ENCODE measurements at regions not wholly inside any gene's neighbourhood (a gene's known extent, or its start where the extent isn't known, plus 50 kb on each side); places are given as distances from the start of the nearest gene placed in this dataset.
A peak's percentile ranks its signal among the peaks of the same experiment; 100 is the strongest.

DNA sequence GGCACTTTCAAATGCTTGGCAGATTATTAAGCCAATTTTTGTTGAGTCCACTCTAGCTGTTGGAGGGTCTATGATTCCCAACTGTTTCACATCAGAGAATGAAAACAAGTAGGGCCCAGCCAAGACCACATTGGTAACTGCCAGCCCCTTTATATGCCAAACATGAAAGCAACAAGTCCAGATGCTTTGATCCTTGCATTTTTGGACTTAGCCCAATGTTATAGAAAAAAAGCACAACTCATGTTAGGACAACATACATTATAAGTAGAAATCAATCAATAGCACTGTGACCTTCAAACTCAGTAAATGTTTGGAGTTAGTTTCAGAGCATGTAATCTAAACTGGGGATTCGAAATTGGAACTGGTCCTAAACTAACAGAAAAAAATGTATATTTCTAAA, 674.7 kb downstream of the MECOM start (continued):
- no peak for TF ChIP-seq MXD1 (CRISPR knock-in tag; IDR thresholded peaks at IDR 0.05)
- no peak for TF ChIP-seq ZNF672 (CRISPR knock-in tag; IDR thresholded peaks at IDR 0.05)
- no peak for TF ChIP-seq NFE2L1 (CRISPR knock-in tag; IDR thresholded peaks at IDR 0.05; ENCODE audit: borderline replicate concordance)
- no peak for TF ChIP-seq HOXD1 (CRISPR knock-in tag; IDR thresholded peaks at IDR 0.05)
- no peak for TF ChIP-seq KMT2B (CRISPR knock-in tag; IDR thresholded peaks at IDR 0.05)
- no peak for TF ChIP-seq TMF1 (CRISPR knock-in tag; IDR thresholded peaks at IDR 0.05; ENCODE audit: low read depth)
- TF ChIP-seq, protein P1, sequence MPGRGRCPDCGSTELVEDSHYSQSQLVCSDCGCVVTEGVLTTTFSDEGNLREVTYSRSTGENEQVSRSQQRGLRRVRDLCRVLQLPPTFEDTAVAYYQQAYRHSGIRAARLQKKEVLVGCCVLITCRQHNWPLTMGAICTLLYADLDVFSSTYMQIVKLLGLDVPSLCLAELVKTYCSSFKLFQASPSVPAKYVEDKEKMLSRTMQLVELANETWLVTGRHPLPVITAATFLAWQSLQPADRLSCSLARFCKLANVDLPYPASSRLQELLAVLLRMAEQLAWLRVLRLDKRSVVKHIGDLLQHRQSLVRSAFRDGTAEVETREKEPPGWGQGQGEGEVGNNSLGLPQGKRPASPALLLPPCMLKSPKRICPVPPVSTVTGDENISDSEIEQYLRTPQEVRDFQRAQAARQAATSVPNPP (CRISPR knock-in tag; IDR thresholded peaks at IDR 0.05): no peak
- TF ChIP-seq KAT8 (CRISPR knock-in tag; IDR thresholded peaks at IDR 0.05): peak; percentile 64
- peak; percentile 63 for TF ChIP-seq PPARG (CRISPR knock-in tag; conservative IDR thresholded peaks at IDR 0.05)
- peak; percentile 82; the same call in 1 of the 2 replicates for TF ChIP-seq MBD4 (IDR thresholded peaks at IDR 0.05; ENCODE audit: borderline replicate concordance, low read length)
- TF ChIP-seq CERS6 (CRISPR knock-in tag; IDR thresholded peaks at IDR 0.05): no peak
- peak; percentile 52; the same call in 1 of the 2 replicates for TF ChIP-seq TBX3 (IDR thresholded peaks at IDR 0.05; ENCODE audit: borderline replicate concordance)
- TF ChIP-seq ZFP1 (CRISPR knock-in tag; IDR thresholded peaks at IDR 0.05): 0 out of 2 replicates have a peak, but pooled peaks have one; percentile 26
- TF ChIP-seq EZH2 (conservative IDR thresholded peaks at IDR 0.05; ENCODE audit: low read depth, low read length): no peak
- TF ChIP-seq RORA (CRISPR knock-in tag; IDR thresholded peaks at IDR 0.05): no peak
- TF ChIP-seq ZNF749 (CRISPR knock-in tag; IDR thresholded peaks at IDR 0.05; ENCODE audit: borderline replicate concordance): no peak
- no peak for TF ChIP-seq ZNF629 (CRISPR knock-in tag; conservative IDR thresholded peaks at IDR 0.05)
- peak; percentile 96 for TF ChIP-seq ZMYM4 (CRISPR knock-in tag; IDR thresholded peaks at IDR 0.05)
- no peak for TF ChIP-seq IKZF4 (CRISPR knock-in tag; IDR thresholded peaks at IDR 0.05; ENCODE audit: borderline replicate concordance, low read depth, not compliant biosample characterization)
- TF ChIP-seq ZNF253 (CRISPR knock-in tag; IDR thresholded peaks at IDR 0.05; ENCODE audit: borderline replicate concordance): no peak
- no peak for TF ChIP-seq SIN3B (IDR thresholded peaks at IDR 0.05; ENCODE audit: low read length)
- no peak for TF ChIP-seq NFE2L2 (IDR thresholded peaks at IDR 0.05; ENCODE audit: low read length)
- TF ChIP-seq ZHX1 (CRISPR knock-in tag; IDR thresholded peaks at IDR 0.05; ENCODE audit: low read depth): peak; percentile 63; the same call in 1 of the 2 replicates
- no peak for TF ChIP-seq STAG1 (CRISPR knock-in tag; IDR thresholded peaks at IDR 0.05)
- no peak for TF ChIP-seq ZNF446 (CRISPR knock-in tag; IDR thresholded peaks at IDR 0.05)
- no peak for TF ChIP-seq ZZZ3 (CRISPR knock-in tag; IDR thresholded peaks at IDR 0.05; ENCODE audit: borderline replicate concordance)
- TF ChIP-seq MED1 (CRISPR knock-in tag; IDR thresholded peaks at IDR 0.05): peak; percentile 86
- no peak for TF ChIP-seq ZMAT5 (CRISPR knock-in tag; IDR thresholded peaks at IDR 0.05; ENCODE audit: borderline replicate concordance, low read depth)
